Peyer's patch (tissue), 4 donors: ENCODE measurements at regions not wholly inside any gene's neighbourhood (a gene's known extent, or its start where the extent isn't known, plus 50 kb on each side); places are given as distances from the start of the nearest gene placed in this dataset.

Source experiments
- DNase-seq, 3 donors: peaks; one replicate each; pipeline ENCODE4 v3.0.0-alpha.2; 2017 to 2019
- H3K27ac ChIP-seq, 4 donors: fragments of 200-600 bp; sonication (generic); one replicate each; pipeline ENCODE4 v1.5.1; 2016 to 2019
- H3K27me3 ChIP-seq, 2 donors: fragments of 200-600 bp; sonication (generic); one replicate each; pipeline ENCODE4 v1.5.1; 2019
- H3K36me3 ChIP-seq, 3 donors: fragments of 200-600 bp; sonication (generic); one replicate each; pipeline ENCODE4 v1.5.1; 2016 to 2019
- H3K4me1 ChIP-seq, 4 donors: fragments of 200-600 bp; sonication (generic); one replicate each; pipeline ENCODE4 v1.5.1; 2016 to 2019
- H3K4me3 ChIP-seq, 4 donors: fragments of 200-600 bp; sonication (generic); 1 replicate in 3 of 4; 2 replicates in 1 of 4; pipeline ENCODE4 v1.5.1; 2016 to 2019; ENCODE audit warnings: mild to moderate bottlenecking in 1 of 4
- H3K9me3 ChIP-seq, 4 donors: fragments of 200-600 bp; sonication (generic); one replicate each; pipeline ENCODE4 v1.5.1; 2016 to 2019; ENCODE audit warnings: mild to moderate bottlenecking in 1 of 4
- CTCF ChIP-seq, 6 experiments: fragments of 450-650 bp in 4 of 6; fragments of 200-600 bp in 2 of 6; sonication (generic) in 1 of 6; IDR thresholded peaks; one replicate each; pipeline ENCODE4 v1.5.1; 2017 to 2019; ENCODE audit warnings: antibody characterized with exemption in 6 of 6, mild to moderate bottlenecking in 3 of 6, moderate library complexity in 1 of 6
- POLR2A ChIP-seq, 2 donors: fragments of 450-650 bp; IDR thresholded peaks; one replicate each; pipeline ENCODE4 v1.5.1; 2017; ENCODE audit warnings: antibody characterized with exemption in 2 of 2, mild to moderate bottlenecking in 2 of 2, moderate library complexity in 2 of 2

- Histone ChIP-seq H3K27ac (no peak overlapping the region), H3K27me3 (no peaks in the 10 kb centered on the region), H3K4me1 (no peaks in the 10 kb centered on the region), H3K36me3 (no peaks in the 10 kb centered on the region), H3K4me3 (no peak overlapping the region), H3K9me3 (no peaks in the 10 kb centered on the region)
- no peak for DNase-seq
- TF ChIP-seq CTCF (IDR thresholded peaks at IDR 0.05) (no peak), POLR2A (IDR thresholded peaks at IDR 0.05) (no peak)
Observed at GRCh38 chr4:180669680-180670079, 1573.5 kb upstream of the TENM3 start.

GRCh38 chr4:180674619-180675358 lies 1568.4 kb upstream of the TENM3 start:
- no peaks in the 10 kb centered on the region for H3K27me3 ChIP-seq
- H3K27ac ChIP-seq = no peak overlapping the region
- no peaks in the 10 kb centered on the region for H3K4me1 ChIP-seq
- no peaks in the 10 kb centered on the region for H3K36me3 ChIP-seq
- no peak for DNase-seq
- no peaks in the 10 kb centered on the region for H3K9me3 ChIP-seq
- TF ChIP-seq POLR2A (IDR thresholded peaks at IDR 0.05) = no peak
- TF ChIP-seq CTCF (IDR thresholded peaks at IDR 0.05) = no peak
- no peak overlapping the region for H3K4me3 ChIP-seq

- Histone ChIP-seq H3K27ac (no peak overlapping the region), H3K4me1 (no peaks in the 10 kb centered on the region), H3K9me3 (no peaks in the 10 kb centered on the region), H3K27me3 (no peaks in the 10 kb centered on the region), H3K36me3 (no peaks in the 10 kb centered on the region), H3K4me3 (no peak overlapping the region)
- no peak for DNase-seq
- no peak for TF ChIP-seq POLR2A (IDR thresholded peaks at IDR 0.05)
- no peak for TF ChIP-seq CTCF (IDR thresholded peaks at IDR 0.05)
Observed at GRCh38 chr4:180675359-180675650, 1567.9 kb upstream of the TENM3 start.

- Histone ChIP-seq H3K27me3 (no peaks in the 10 kb centered on the region), H3K4me3 (no peak overlapping the region), H3K27ac (no peak overlapping the region), H3K36me3 (no peaks in the 10 kb centered on the region), H3K4me1 (no peaks in the 10 kb centered on the region), H3K9me3 (no peaks in the 10 kb centered on the region)
- DNase-seq = no peak
- TF ChIP-seq POLR2A (IDR thresholded peaks at IDR 0.05) (no peak), CTCF (IDR thresholded peaks at IDR 0.05) (no peak)
Observed at GRCh38 chr4:180680305-180680704, 1562.9 kb upstream of the TENM3 start.

GRCh38 chr4:180682776-180683175 lies 1560.4 kb upstream of the TENM3 start:
- Histone ChIP-seq H3K4me1 (no peaks in the 10 kb centered on the region), H3K27ac (no peak overlapping the region), H3K36me3 (no peaks in the 10 kb centered on the region), H3K9me3 (no peaks in the 10 kb centered on the region), H3K4me3 (no peak overlapping the region), H3K27me3 (no peaks in the 10 kb centered on the region)
- TF ChIP-seq CTCF (IDR thresholded peaks at IDR 0.05) (no peak), POLR2A (IDR thresholded peaks at IDR 0.05) (no peak)
- DNase-seq = no peak

GRCh38 chr4:180683186-180683585 lies 1560.0 kb upstream of the TENM3 start:
- no peak for DNase-seq
- Histone ChIP-seq H3K27ac (no peak overlapping the region), H3K4me3 (no peak overlapping the region), H3K36me3 (no peaks in the 10 kb centered on the region), H3K27me3 (no peaks in the 10 kb centered on the region), H3K4me1 (no peaks in the 10 kb centered on the region), H3K9me3 (no peaks in the 10 kb centered on the region)
- TF ChIP-seq POLR2A (IDR thresholded peaks at IDR 0.05) = no peak
- no peak for TF ChIP-seq CTCF (IDR thresholded peaks at IDR 0.05)
